ENCODE measurements at regions not wholly inside any gene's neighbourhood (a gene's known extent, or its start where the extent isn't known, plus 50 kb on each side); places are given as distances from the start of the nearest gene placed in this dataset.
"Not testable (repeated sequence)": the region's sequence is repeated elsewhere in the genome, so short reads cannot be mapped to it uniquely, and the experiment has no call there.

DNA sequence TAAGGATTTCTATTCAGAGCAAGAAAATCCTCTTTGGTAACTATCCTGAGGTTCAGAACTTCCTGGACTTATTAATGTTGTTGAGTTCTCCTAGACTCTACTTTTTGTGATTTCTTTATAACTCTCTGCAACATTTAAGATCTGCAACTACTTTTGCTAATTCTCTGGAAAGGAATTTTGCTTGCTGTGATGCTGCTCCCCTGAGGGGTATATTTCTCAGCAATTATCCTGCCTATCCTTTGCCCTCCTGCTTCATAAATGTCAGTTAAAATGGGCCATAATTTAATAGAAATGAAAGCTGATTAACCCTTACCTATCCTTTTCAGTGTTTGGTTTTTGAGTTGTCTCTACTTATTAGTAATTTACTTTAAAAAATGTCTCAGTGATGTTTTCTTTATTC lies 377.3 kb upstream of the LRRC3B start:
- intact Hi-C loops (cut with micrococcal nuclease), result no loop called here
- no peak for DNase-seq (ENCODE audit: low spot score)
- no peaks in the 10 kb centered on the region for H3K36me3 Mint-ChIP-seq (ENCODE audit: low read depth)
- peaks cover 13% of the 10 kb centered on the region for H3K9me3 Mint-ChIP-seq
- no peaks in the 10 kb centered on the region for H3K4me1 Mint-ChIP-seq (ENCODE audit: low read depth)
- no peaks in the 10 kb centered on the region for H3K27me3 Mint-ChIP-seq (ENCODE audit: insufficient read depth)
- H3K4me3 Mint-ChIP-seq, result no peak overlapping the region
- no peak overlapping the region for H3K27ac Mint-ChIP-seq

DNA sequence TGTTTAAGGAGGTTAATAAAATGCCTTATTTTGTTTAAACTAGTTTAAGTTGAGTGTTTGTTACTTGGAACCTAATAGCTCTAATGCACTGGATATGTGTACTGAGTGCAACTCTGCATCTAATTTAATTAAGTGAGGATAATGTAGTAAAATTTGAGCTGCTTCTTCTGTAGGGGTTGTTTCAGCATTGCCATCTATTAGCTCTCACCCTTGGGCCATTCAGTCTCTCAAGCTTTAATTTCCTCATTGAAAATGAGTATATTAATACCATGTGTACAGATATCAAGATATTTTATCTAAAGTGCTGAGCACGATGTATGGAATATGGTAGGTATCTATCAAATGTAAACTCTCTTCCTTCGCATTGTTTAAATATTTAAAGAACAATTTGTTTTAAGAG lies 375.7 kb upstream of the LRRC3B start:
- Mint-ChIP-seq H3K27me3 (ENCODE audit: insufficient read depth) (no peaks in the 10 kb centered on the region), H3K4me3 (no peak overlapping the region), H3K36me3 (ENCODE audit: low read depth) (no peaks in the 10 kb centered on the region), H3K4me1 (ENCODE audit: low read depth) (no peaks in the 10 kb centered on the region), H3K27ac (no peak overlapping the region), H3K9me3 (peaks cover 17% of the 10 kb centered on the region)
- no peak for DNase-seq (ENCODE audit: low spot score)
- intact Hi-C loops (cut with micrococcal nuclease), result no loop called here

DNA sequence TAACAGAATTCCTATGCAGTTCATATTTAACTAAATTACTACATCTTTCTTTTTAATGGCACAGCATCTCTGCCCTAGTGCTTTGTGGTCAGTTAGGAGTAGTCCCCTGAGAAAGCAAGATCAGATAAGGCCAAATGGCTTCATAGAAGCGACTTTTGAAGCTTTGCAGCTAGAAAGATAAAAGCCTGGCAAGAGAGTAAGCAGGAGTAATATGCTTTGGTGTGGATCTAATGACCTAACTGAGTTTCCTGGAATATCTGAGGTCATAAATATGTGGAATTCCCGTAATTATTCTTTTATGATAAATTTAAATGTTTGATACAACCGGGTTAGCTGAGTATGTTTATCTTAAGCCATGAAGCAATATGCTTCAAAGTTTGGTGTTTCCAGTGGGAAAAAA lies 374.9 kb upstream of the LRRC3B start:
- intact Hi-C loops (cut with micrococcal nuclease), result no loop called here
- H3K4me1 Mint-ChIP-seq (ENCODE audit: low read depth), result no peaks in the 10 kb centered on the region

DNA sequence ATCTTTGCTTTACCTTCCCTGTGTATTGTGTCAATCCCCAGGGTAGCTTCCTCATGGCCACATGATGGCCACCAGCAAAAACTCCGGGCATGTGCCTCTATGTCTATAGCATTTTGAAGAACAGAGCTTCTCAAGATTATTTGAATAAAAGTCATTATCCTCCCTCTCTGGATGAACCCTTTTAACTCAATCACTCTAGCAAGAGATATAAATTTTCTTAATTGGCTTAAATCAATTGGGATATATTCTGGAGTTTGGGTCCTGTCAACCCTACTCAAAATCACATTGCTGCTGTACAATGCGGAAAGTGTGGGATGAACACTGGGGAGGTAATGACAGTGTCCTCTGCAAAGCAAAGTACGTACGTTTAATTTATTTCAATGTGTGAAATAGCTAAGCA lies 370.6 kb upstream of the LRRC3B start:
- DNase-seq (ENCODE audit: low spot score), result no peak
- no peaks in the 10 kb centered on the region for H3K27me3 Mint-ChIP-seq (ENCODE audit: insufficient read depth)
- no peak overlapping the region for H3K4me3 Mint-ChIP-seq
- intact Hi-C loops (cut with micrococcal nuclease), result no loop called here
- H3K36me3 Mint-ChIP-seq (ENCODE audit: low read depth), result no peaks in the 10 kb centered on the region
- no peaks in the 10 kb centered on the region for H3K4me1 Mint-ChIP-seq (ENCODE audit: low read depth)
- H3K27ac Mint-ChIP-seq, result no peak overlapping the region
- peaks cover 6% of the 10 kb centered on the region for H3K9me3 Mint-ChIP-seq

More for the DNA sequence above, 374.9 kb upstream of the LRRC3B start:
- no peak overlapping the region for H3K4me3 Mint-ChIP-seq
- peaks cover 12% of the 10 kb centered on the region for H3K9me3 Mint-ChIP-seq
- no peaks in the 10 kb centered on the region for H3K36me3 Mint-ChIP-seq (ENCODE audit: low read depth)
- no peak overlapping the region for H3K27ac Mint-ChIP-seq
- no peak for DNase-seq (ENCODE audit: low spot score)
- no peaks in the 10 kb centered on the region for H3K27me3 Mint-ChIP-seq (ENCODE audit: insufficient read depth)

DNA sequence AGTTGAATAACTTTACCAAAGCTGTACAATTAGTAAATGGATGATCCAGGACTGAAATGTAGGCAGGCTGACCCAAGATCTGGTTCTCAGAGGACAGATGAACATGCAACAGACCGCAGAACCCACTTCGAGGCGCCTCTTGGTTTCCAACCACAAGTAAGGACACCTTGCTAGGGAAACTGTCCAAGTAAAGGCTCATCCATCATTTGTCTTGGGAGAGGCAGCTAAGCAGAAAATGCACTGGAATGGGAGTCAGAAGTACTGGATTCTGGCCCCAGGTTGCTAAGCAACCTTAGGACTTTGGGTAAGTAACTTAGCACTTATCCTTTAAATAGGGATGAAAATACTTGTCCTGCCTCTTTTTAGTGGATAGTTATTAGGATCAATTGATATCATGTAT lies 366.3 kb upstream of the LRRC3B start:
- peaks cover under 1% of the 10 kb centered on the region for H3K9me3 Mint-ChIP-seq
- H3K27me3 Mint-ChIP-seq (ENCODE audit: insufficient read depth), result no peaks in the 10 kb centered on the region
- DNase-seq (ENCODE audit: low spot score), result no peak

DNA sequence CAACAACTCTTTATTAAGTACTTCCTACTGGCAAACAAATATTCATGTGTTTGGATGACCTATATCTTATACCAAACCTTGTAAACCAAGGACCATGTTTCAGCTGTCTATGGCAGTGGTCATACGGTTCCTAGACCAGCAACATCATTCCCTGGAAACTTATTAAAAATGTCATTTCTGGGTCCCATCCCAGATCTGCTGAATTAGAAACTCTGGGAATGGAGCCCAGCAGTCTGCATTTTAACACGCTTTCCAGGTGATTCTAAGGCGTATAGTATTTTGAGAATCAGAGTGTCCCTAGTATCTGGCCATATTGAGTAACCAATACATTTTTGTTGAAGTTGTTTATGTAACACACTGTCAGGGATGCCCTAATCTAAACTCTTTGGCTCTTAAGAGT lies 363.4 kb upstream of the LRRC3B start:
- intact Hi-C loops (cut with micrococcal nuclease), result no loop called here
- H3K27ac Mint-ChIP-seq, result no peak overlapping the region
- H3K4me1 Mint-ChIP-seq (ENCODE audit: low read depth), result no peaks in the 10 kb centered on the region
- no peaks in the 10 kb centered on the region for H3K36me3 Mint-ChIP-seq (ENCODE audit: low read depth)
- no peaks in the 10 kb centered on the region for H3K9me3 Mint-ChIP-seq
- DNase-seq (ENCODE audit: low spot score), result no peak
- H3K27me3 Mint-ChIP-seq (ENCODE audit: insufficient read depth), result no peaks in the 10 kb centered on the region
- no peak overlapping the region for H3K4me3 Mint-ChIP-seq

More for the DNA sequence above, 366.3 kb upstream of the LRRC3B start:
- Mint-ChIP-seq H3K36me3 (ENCODE audit: low read depth) (no peaks in the 10 kb centered on the region), H3K4me1 (ENCODE audit: low read depth) (no peaks in the 10 kb centered on the region), H3K4me3 (no peak overlapping the region), H3K27ac (no peak overlapping the region)
- intact Hi-C loops (cut with micrococcal nuclease), result no loop called here

DNA sequence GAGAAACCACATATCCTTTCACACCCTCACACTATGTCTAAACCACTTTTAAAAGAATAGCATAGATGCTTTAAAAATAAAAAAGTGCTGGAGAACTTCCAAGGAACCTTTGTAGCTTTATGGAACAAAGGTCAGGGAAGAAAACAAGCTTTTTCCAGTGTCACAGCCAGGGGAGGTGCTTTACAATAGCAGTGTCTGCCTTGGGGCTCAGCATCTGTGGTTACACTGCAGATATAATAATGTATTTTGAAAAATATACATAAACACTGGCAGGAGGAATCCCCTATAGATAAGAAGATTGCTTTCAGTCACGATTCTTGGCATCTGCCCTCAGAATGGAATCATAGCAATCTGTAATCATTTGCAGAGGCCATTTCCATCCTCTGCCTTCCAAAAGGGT lies 362.4 kb upstream of the LRRC3B start:
- Mint-ChIP-seq H3K4me3 (no peak overlapping the region), H3K9me3 (no peaks in the 10 kb centered on the region), H3K27ac (no peak overlapping the region), H3K36me3 (ENCODE audit: low read depth) (no peaks in the 10 kb centered on the region), H3K27me3 (ENCODE audit: insufficient read depth) (no peaks in the 10 kb centered on the region), H3K4me1 (ENCODE audit: low read depth) (no peaks in the 10 kb centered on the region)
- intact Hi-C loops (cut with micrococcal nuclease), result no loop called here
- no peak for DNase-seq (ENCODE audit: low spot score)

DNA sequence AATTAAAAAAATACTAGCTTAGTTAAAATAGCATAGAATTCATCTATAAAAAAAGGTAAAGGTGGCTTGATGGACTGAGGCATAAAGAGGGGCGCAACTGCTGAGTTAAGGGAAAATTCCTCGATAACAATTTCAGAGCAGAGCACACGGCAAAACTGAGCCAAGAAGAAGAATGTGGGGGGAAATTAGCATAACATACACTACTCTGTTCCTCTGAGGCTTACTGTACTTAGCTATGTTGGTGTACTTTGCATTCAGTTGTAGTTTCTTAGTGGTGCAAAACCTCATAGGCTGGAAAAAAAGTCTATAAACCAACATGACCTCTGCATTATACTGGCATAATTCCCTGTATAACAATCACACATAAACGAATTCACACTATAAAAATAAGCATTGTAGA lies 357.9 kb upstream of the LRRC3B start:
- no peak for DNase-seq (ENCODE audit: low spot score)
- Mint-ChIP-seq H3K27ac (no peak overlapping the region), H3K36me3 (ENCODE audit: low read depth) (no peaks in the 10 kb centered on the region), H3K9me3 (no peaks in the 10 kb centered on the region), H3K4me3 (no peak overlapping the region), H3K4me1 (ENCODE audit: low read depth) (no peaks in the 10 kb centered on the region), H3K27me3 (ENCODE audit: insufficient read depth) (no peaks in the 10 kb centered on the region)
- intact Hi-C loops (cut with micrococcal nuclease), result no loop called here

DNA sequence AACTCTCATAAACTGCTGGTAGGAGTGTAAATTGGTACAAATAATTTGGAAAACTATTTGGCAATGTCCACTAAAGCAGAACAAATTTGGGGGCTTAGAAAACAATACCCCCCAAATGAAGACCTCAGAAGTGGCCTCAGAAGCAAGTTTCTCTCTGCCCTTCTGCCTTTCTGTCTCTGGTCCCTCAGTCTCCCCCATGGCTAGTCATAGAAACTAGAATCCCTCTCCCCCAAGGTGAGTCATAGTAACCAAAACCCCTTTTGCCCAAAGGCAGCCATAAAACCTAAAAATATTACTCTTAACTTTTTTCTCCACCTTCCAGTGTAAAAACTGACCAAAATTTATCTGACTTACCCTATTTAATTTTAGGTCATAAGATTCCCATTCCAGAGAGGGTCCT lies 350.7 kb upstream of the LRRC3B start:
- Mint-ChIP-seq H3K4me3 (no peak overlapping the region), H3K4me1 (ENCODE audit: low read depth) (no peaks in the 10 kb centered on the region), H3K27me3 (ENCODE audit: insufficient read depth) (no peaks in the 10 kb centered on the region), H3K27ac (no peak overlapping the region), H3K9me3 (no peaks in the 10 kb centered on the region), H3K36me3 (ENCODE audit: low read depth) (no peaks in the 10 kb centered on the region)
- intact Hi-C loops (cut with micrococcal nuclease), result no loop called here
- DNase-seq (ENCODE audit: low spot score), result no peak

DNA sequence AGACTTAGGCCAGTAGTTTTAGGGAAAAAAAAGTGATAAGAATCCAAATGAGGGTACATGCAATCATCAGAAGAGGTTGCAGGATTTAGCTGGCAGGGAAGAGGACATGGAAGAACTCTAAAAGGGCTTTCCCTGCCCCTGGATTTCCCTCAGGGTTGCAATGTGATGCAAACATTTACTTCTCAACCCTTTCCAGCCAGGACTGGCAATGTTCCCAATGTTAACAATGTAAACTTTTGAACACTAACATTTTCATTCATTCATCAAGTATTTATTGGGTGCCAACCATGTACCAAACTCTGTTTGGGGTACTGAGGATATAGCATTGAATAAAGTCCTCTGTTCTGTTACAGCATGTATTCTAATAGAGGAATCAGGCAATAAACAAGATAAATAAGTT lies 349.4 kb upstream of the LRRC3B start:
- no peak overlapping the region for H3K4me3 Mint-ChIP-seq
- intact Hi-C loops (cut with micrococcal nuclease), result no loop called here
- no peaks in the 10 kb centered on the region for H3K4me1 Mint-ChIP-seq (ENCODE audit: low read depth)
- no peaks in the 10 kb centered on the region for H3K9me3 Mint-ChIP-seq
- no peak for DNase-seq (ENCODE audit: low spot score)
- no peaks in the 10 kb centered on the region for H3K27me3 Mint-ChIP-seq (ENCODE audit: insufficient read depth)
- H3K36me3 Mint-ChIP-seq (ENCODE audit: low read depth), result no peaks in the 10 kb centered on the region
- H3K27ac Mint-ChIP-seq, result no peak overlapping the region

DNA sequence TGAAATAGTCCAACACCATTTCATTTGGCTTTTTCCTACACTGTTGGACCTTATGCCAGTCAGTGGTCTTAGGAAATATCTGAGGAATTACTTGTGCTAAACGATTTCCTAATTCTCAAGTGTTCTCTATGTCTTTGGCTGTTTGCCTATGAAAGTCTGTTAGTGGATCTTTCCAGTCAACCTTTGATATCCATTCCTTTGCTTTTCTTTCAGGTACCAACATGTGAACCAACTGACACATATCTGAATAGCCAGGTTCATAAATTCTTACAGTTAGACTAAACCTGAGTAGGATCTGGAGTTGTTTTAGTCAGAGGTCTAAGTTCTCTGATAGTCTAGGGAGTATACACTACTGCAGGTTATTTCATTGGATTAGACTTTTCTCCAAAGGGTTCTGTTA lies 343.5 kb upstream of the LRRC3B start:
- Mint-ChIP-seq H3K36me3 (ENCODE audit: low read depth) (no peaks in the 10 kb centered on the region), H3K27ac (no peak overlapping the region), H3K4me1 (ENCODE audit: low read depth) (no peaks in the 10 kb centered on the region), H3K4me3 (no peak overlapping the region), H3K27me3 (ENCODE audit: insufficient read depth) (no peaks in the 10 kb centered on the region), H3K9me3 (peaks cover 30% of the 10 kb centered on the region)
- DNase-seq (ENCODE audit: low spot score), result no peak
- intact Hi-C loops (cut with micrococcal nuclease), result no loop called here

DNA sequence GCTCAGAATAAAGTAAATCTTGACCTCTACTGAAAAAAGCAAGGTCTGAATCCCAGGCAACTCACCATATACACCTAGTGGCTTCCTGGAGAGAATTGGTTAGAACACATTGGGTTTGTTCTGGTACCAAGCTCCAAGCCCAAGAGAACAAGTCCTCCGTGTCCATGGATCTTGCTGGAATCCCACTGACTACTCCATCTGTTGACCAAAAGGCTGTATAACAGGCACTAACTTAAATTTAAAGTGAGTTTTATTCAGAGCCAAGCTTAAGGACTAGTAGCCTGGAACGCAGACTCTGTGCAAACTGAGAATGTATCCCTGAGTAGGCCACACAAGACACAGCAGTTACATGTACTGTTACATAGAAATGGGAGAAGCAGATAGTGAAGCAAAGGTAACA lies 342.1 kb upstream of the LRRC3B start:
- Mint-ChIP-seq H3K36me3 (ENCODE audit: low read depth) (no peaks in the 10 kb centered on the region), H3K27ac (no peak overlapping the region), H3K27me3 (ENCODE audit: insufficient read depth) (no peaks in the 10 kb centered on the region), H3K4me3 (no peak overlapping the region), H3K9me3 (peaks cover 39% of the 10 kb centered on the region), H3K4me1 (ENCODE audit: low read depth) (no peaks in the 10 kb centered on the region)
- DNase-seq (ENCODE audit: low spot score), result no peak
- intact Hi-C loops (cut with micrococcal nuclease), result no loop called here

DNA sequence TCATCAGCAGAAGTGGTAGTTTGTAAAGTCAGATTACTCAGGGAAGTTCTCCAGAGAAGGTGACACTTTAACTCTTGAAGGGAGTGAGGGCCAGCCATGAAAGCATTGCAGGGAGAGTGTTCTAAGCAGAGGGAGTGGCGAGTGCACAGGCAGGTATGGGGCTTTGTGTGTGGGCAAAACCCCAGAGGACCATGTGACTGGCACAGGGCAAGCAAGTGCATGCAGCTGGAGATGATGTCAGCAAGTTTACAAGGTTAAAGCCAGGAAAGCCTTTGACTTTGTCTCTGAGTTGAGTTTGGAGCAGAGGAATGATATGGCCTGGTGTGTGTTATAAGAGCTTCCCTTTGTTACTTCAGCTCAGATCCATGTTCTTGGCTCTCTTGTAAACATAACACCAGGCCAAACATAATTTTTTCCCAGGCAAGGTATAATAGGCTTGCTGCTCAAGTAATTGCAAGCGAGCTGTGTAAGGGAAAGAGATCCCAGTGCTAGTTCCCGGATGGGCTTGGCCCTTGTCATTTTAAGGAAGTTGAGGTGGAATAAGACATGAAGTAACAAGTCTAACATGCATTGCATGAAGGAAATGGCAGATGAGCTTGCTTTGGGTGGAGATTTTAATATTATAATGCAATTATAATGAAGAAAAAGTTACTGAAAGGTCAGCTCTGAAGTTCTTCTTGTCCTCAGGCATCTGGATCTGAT lies 341.1 kb upstream of the LRRC3B start:
- no peaks in the 10 kb centered on the region for H3K36me3 Mint-ChIP-seq (ENCODE audit: low read depth)
- no peaks in the 10 kb centered on the region for H3K27me3 Mint-ChIP-seq (ENCODE audit: insufficient read depth)
- H3K27ac Mint-ChIP-seq, result no peak overlapping the region
- intact Hi-C loops (cut with micrococcal nuclease), result no loop called here
- H3K4me3 Mint-ChIP-seq, result no peak overlapping the region
- no peak for DNase-seq (ENCODE audit: low spot score)
- peaks cover 48% of the 10 kb centered on the region for H3K9me3 Mint-ChIP-seq
- H3K4me1 Mint-ChIP-seq (ENCODE audit: low read depth), result no peaks in the 10 kb centered on the region

DNA sequence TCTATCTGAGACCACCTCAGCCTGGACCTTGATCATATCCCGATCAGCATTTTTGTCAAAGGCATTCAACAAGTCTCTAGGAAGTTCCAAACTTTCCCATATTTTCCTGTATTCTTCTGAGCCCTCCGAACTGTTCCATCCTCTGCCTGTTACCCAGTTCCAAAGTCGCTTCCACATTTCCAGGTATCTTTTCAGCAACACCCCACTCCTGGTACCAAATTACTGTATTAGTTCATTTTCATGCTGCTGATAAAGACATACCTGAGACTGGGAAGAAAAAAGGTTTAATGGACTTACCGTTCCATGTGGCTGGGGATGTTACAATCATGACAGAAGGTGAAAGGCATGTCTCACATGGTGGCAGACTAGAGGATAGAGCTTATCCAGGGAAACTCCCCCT lies 338.1 kb upstream of the LRRC3B start:
- peaks cover 55% of the 10 kb centered on the region for H3K9me3 Mint-ChIP-seq
- H3K4me3 Mint-ChIP-seq; DNase-seq (ENCODE audit: low spot score); H3K27me3 Mint-ChIP-seq (ENCODE audit: insufficient read depth); H3K27ac Mint-ChIP-seq; H3K4me1 Mint-ChIP-seq (ENCODE audit: low read depth); H3K36me3 Mint-ChIP-seq (ENCODE audit: low read depth); intact Hi-C loops (cut with micrococcal nuclease): not testable (repeated sequence)
